SW480 (cell line): ENCODE measurements at regions not wholly inside any gene's neighbourhood (a gene's known extent, or its start where the extent isn't known, plus 50 kb on each side); places are given as distances from the start of the nearest gene placed in this dataset.
"Not testable (repeated sequence)": the region's sequence is repeated elsewhere in the genome, so short reads cannot be mapped to it uniquely, and the experiment has no call there.

ENCODE experiments used
- DNase-seq: peaks from one replicate; pipeline ENCODE4 v3.0.0-alpha.2; 2016; ENCODE audit warnings: low spot score

- DNase-seq: no peak
These were observed 50.3 kb upstream of the KYNU start for GRCh38 chr2:142827170-142827569.

- no peak for DNase-seq
These were observed 51.6 kb upstream of the KYNU start for GRCh38 chr2:142825861-142826260.

- no peak for DNase-seq
These were observed 52.7 kb upstream of the KYNU start for GRCh38 chr2:142824756-142825155.

GRCh38 chr2:142822190-142822589 is 55.3 kb upstream of the KYNU start:
- DNase-seq: no peak

GRCh38 chr2:142819411-142819810 is 58.1 kb upstream of the KYNU start:
- no peak for DNase-seq

- DNase-seq: no peak
These were observed 62.1 kb upstream of the KYNU start for GRCh38 chr2:142815375-142815774.

- no peak for DNase-seq
These were observed 63.3 kb upstream of the KYNU start for GRCh38 chr2:142813830-142814829.

- DNase-seq: not testable (repeated sequence)
These were observed 65.8 kb upstream of the KYNU start for GRCh38 chr2:142811644-142812043.

- DNase-seq: no peak
These were observed 72.2 kb upstream of the KYNU start for GRCh38 chr2:142805244-142805643.

- no peak for DNase-seq
These were observed 74.3 kb upstream of the KYNU start for GRCh38 chr2:142803158-142803557.

GRCh38 chr2:142796588-142796987 is 80.9 kb upstream of the KYNU start:
- DNase-seq: no peak

- DNase-seq: no peak
These were observed 81.3 kb upstream of the KYNU start for GRCh38 chr2:142796161-142796560.

- DNase-seq: no peak
These were observed 82.6 kb upstream of the KYNU start for GRCh38 chr2:142794850-142795249.

- not testable (repeated sequence) for DNase-seq
These were observed 85.1 kb upstream of the KYNU start for GRCh38 chr2:142792328-142792727.

- DNase-seq: no peak
These were observed 86.1 kb upstream of the KYNU start for GRCh38 chr2:142791335-142791734.

- DNase-seq: no peak
These were observed 90.4 kb upstream of the KYNU start for GRCh38 chr2:142786918-142787702.

- DNase-seq: no peak
These were observed 94.5 kb upstream of the KYNU start for GRCh38 chr2:142782942-142783443.

GRCh38 chr2:142781146-142781545 is 96.3 kb upstream of the KYNU start:
- DNase-seq: no peak

- DNase-seq: no peak
These were observed 99.2 kb upstream of the KYNU start for GRCh38 chr2:142778289-142778688.

- no peak for DNase-seq
These were observed 99.7 kb upstream of the KYNU start for GRCh38 chr2:142777742-142778141.

- no peak for DNase-seq
These were observed 107.7 kb upstream of the KYNU start for GRCh38 chr2:142769761-142770160.

- DNase-seq: no peak
These were observed 109.6 kb upstream of the KYNU start for GRCh38 chr2:142767847-142768246.

GRCh38 chr2:142758973-142759372 is 118.5 kb upstream of the KYNU start:
- DNase-seq: no peak
